Smooth muscle cell (in vitro differentiated cells): ENCODE measurements at regions not wholly inside any gene's neighbourhood (a gene's known extent, or its start where the extent isn't known, plus 50 kb on each side); places are given as distances from the start of the nearest gene placed in this dataset.

ENCODE experiments used
- DNase-seq: peaks from one replicate; lab custom pipeline; 2025; ENCODE audit not compliant: unreplicated experiment; lab: John Stamatoyannopoulos, UW
- H2AFZ ChIP-seq: fragments of 200-600 bp; sonication (generic); 2 replicates; pipeline ENCODE4 v1.6.0; 2016; ENCODE audit warnings: antibody characterized with exemption, low read depth, mild to moderate bottlenecking
- H3F3A ChIP-seq: fragments of 200-600 bp; sonication (generic); 2 replicates; pipeline ENCODE4 v1.6.0; 2017; ENCODE audit warnings: antibody characterized with exemption, low read depth
- H3K27ac ChIP-seq: fragments of 200-600 bp; sonication (generic); 2 replicates; pipeline ENCODE4 v1.5.1; 2016; ENCODE audit warnings: low read depth, mild to moderate bottlenecking
- H3K27me3 ChIP-seq: fragments of 200-600 bp; sonication (generic); 2 replicates; pipeline ENCODE4 v1.6.1; 2016; ENCODE audit warnings: low read depth, mild to moderate bottlenecking
- H3K36me3 ChIP-seq: fragments of 200-600 bp; sonication (generic); 2 replicates; pipeline ENCODE4 v1.5.1; 2016; ENCODE audit warnings: low read depth
- H3K4me1 ChIP-seq: fragments of 200-600 bp; sonication (generic); 2 replicates; pipeline ENCODE4 v1.5.1; 2016; ENCODE audit warnings: low read depth
- H3K4me2 ChIP-seq: fragments of 200-600 bp; sonication (generic); 2 replicates; pipeline ENCODE4 v1.6.0; 2016; ENCODE audit warnings: mild to moderate bottlenecking
- H3K4me3 ChIP-seq: fragments of 200-600 bp; sonication (generic); 2 replicates; pipeline ENCODE4 v1.5.1; 2016; ENCODE audit warnings: mild to moderate bottlenecking
- H3K79me2 ChIP-seq: fragments of 200-600 bp; sonication (generic); 2 replicates; pipeline ENCODE4 v1.6.0; 2016; ENCODE audit warnings: low read depth, mild to moderate bottlenecking
- H3K9ac ChIP-seq: fragments of 200-600 bp; sonication (generic); 2 replicates; pipeline ENCODE4 v1.6.0; 2016; ENCODE audit warnings: low read depth
- H3K9me3 ChIP-seq: fragments of 200-600 bp; sonication (generic); replicated peaks from 2 replicates; pipeline ENCODE4 v1.5.1; 2016; ENCODE audit warnings: low read depth
- H4K20me1 ChIP-seq: fragments of 200-600 bp; sonication (generic); 2 replicates; pipeline ENCODE4 v1.6.0; 2016; ENCODE audit warnings: low read depth
- CTCF ChIP-seq: fragments of 200-600 bp; sonication (generic); IDR thresholded peaks from 2 replicates; pipeline ENCODE4 v1.5.1; 2017; ENCODE audit warnings: borderline replicate concordance, mild to moderate bottlenecking, antibody characterized with exemption; ENCODE audit not compliant: insufficient read depth, poor library complexity, severe bottlenecking
- WGBS: methylation state at CpG from one replicate; pipeline ENCODE4 v1.1.7; 2016; ENCODE audit warnings: low lambda C conversion rate; 5-methylcytosine and 5-hydroxymethylcytosine counted together

- no peak overlapping the region for H3K4me2 ChIP-seq
- H3K36me3 ChIP-seq: no peaks in the 10 kb centered on the region
- DNase-seq: no peak
- H3K79me2 ChIP-seq: no peaks in the 10 kb centered on the region
- no peak overlapping the region for H3K9ac ChIP-seq
- no peaks in the 10 kb centered on the region for H3K9me3 ChIP-seq
- no peaks in the 10 kb centered on the region for H3K4me1 ChIP-seq
- no peaks in the 10 kb centered on the region for H4K20me1 ChIP-seq
- TF ChIP-seq CTCF: no peak
- H3F3A ChIP-seq: no peaks in the 10 kb centered on the region
- H3K4me3 ChIP-seq: no peak overlapping the region
- H2AFZ ChIP-seq: no peak overlapping the region
- no peaks in the 10 kb centered on the region for H3K27me3 ChIP-seq
- H3K27ac ChIP-seq: no peak overlapping the region
These were observed 195.0 kb upstream of the ELAC2 start for GRCh38 chr17:13212860-13213259.

GRCh38 chr17:13209081-13209480, 191.3 kb upstream of the ELAC2 start:
- no peaks in the 10 kb centered on the region for H3K27me3 ChIP-seq
- WGBS: 67% methylated on average over 3 of the region's 3 CpGs
- H4K20me1 ChIP-seq: no peaks in the 10 kb centered on the region
- H3K4me2 ChIP-seq: no peak overlapping the region
- TF ChIP-seq CTCF: no peak
- peaks cover 6% of the 10 kb centered on the region for H3F3A ChIP-seq
- DNase-seq: no peak
- H3K79me2 ChIP-seq: no peaks in the 10 kb centered on the region
- no peaks in the 10 kb centered on the region for H3K9me3 ChIP-seq
- H3K4me1 ChIP-seq: peaks cover 4% of the 10 kb centered on the region
- H3K4me3 ChIP-seq: no peak overlapping the region
- no peak overlapping the region for H3K27ac ChIP-seq
- H3K36me3 ChIP-seq: no peaks in the 10 kb centered on the region
- H2AFZ ChIP-seq: no peak overlapping the region
- no peak overlapping the region for H3K9ac ChIP-seq

GRCh38 chr17:13204607-13205237, 186.9 kb upstream of the ELAC2 start:
- no peaks in the 10 kb centered on the region for H3K9me3 ChIP-seq
- H4K20me1 ChIP-seq: no peaks in the 10 kb centered on the region
- WGBS: 29% methylated on average over 8 of the region's 8 CpGs
- H3K36me3 ChIP-seq: no peaks in the 10 kb centered on the region
- H3K27ac ChIP-seq: peak overlapping the region; percentile 65
- H2AFZ ChIP-seq: no peak overlapping the region
- no peak for TF ChIP-seq CTCF
- no peak overlapping the region for H3K4me3 ChIP-seq
- peaks cover 6% of the 10 kb centered on the region for H3F3A ChIP-seq
- peaks cover 4% of the 10 kb centered on the region for H3K4me1 ChIP-seq
- H3K4me2 ChIP-seq: peak overlapping the region; percentile 75
- no peak overlapping the region for H3K9ac ChIP-seq
- no peaks in the 10 kb centered on the region for H3K27me3 ChIP-seq
- no peak for DNase-seq
- no peaks in the 10 kb centered on the region for H3K79me2 ChIP-seq

- H3K4me2 ChIP-seq: no peak overlapping the region
- 91% methylated on average over 2 of the region's 2 CpGs for WGBS
- no peak for DNase-seq
- no peaks in the 10 kb centered on the region for H3K9me3 ChIP-seq
- H4K20me1 ChIP-seq: no peaks in the 10 kb centered on the region
- H3K79me2 ChIP-seq: no peaks in the 10 kb centered on the region
- no peaks in the 10 kb centered on the region for H3K27me3 ChIP-seq
- H3K9ac ChIP-seq: no peak overlapping the region
- H3K4me3 ChIP-seq: no peak overlapping the region
- no peak for TF ChIP-seq CTCF
- no peaks in the 10 kb centered on the region for H3K36me3 ChIP-seq
- H3K4me1 ChIP-seq: peaks cover 4% of the 10 kb centered on the region
- H3F3A ChIP-seq: peaks cover 6% of the 10 kb centered on the region
- no peak overlapping the region for H2AFZ ChIP-seq
- no peak overlapping the region for H3K27ac ChIP-seq
These were observed 185.0 kb upstream of the ELAC2 start for GRCh38 chr17:13202835-13203234.
